OCI-LY3 (cell line): ENCODE measurements at regions not wholly inside any gene's neighbourhood (a gene's known extent, or its start where the extent isn't known, plus 50 kb on each side); places are given as distances from the start of the nearest gene placed in this dataset.

ENCODE experiments used
- EZH2phosphoT487 ChIP-seq: fragments of 200-600 bp; shearing (Covaris generic); IDR thresholded peaks from 2 replicates; pipeline ENCODE4 v1.6.1; 2018; ENCODE audit warnings: antibody characterized with exemption, mixed run types, low read depth
- TF ChIP-seq, protein P1 (sequence below): fragments of 200-600, 300-600 bp; sonication (generic); IDR thresholded peaks from 2 replicates; pipeline ENCODE4 v1.5.1; 2014; ENCODE audit warnings: antibody characterized with exemption, low read length, low read depth

DNA sequence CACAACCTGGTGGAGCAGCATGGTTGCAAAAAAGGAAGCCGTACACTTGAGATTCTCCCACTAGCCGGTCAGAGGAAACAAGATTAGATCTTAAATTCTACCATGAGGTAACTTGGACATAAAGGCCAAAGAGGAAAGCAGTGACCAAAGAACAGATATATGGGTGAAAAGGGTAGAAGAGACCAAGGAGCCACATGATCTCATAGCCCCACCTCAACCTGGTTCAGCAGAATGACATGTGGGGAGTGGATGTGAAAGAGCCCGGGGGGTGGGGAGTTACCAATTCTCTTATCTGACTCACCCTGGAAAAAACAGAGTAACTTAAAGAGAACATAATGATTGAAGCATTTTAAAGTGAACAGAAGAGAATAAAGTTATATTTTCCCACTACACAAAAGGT is 683.0 kb downstream of the DSC3 start:
- TF ChIP-seq, protein P1, sequence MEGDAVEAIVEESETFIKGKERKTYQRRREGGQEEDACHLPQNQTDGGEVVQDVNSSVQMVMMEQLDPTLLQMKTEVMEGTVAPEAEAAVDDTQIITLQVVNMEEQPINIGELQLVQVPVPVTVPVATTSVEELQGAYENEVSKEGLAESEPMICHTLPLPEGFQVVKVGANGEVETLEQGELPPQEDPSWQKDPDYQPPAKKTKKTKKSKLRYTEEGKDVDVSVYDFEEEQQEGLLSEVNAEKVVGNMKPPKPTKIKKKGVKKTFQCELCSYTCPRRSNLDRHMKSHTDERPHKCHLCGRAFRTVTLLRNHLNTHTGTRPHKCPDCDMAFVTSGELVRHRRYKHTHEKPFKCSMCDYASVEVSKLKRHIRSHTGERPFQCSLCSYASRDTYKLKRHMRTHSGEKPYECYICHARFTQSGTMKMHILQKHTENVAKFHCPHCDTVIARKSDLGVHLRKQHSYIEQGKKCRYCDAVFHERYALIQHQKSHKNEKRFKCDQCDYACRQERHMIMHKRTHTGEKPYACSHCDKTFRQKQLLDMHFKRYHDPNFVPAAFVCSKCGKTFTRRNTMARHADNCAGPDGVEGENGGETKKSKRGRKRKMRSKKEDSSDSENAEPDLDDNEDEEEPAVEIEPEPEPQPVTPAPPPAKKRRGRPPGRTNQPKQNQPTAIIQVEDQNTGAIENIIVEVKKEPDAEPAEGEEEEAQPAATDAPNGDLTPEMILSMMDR: no peak
- no peak for TF ChIP-seq EZH2phosphoT487
